HG02938 (cell line): ENCODE measurements at regions not wholly inside any gene's neighbourhood (a gene's known extent, or its start where the extent isn't known, plus 50 kb on each side); places are given as distances from the start of the nearest gene placed in this dataset.

Experiments
- ATAC-seq: cut with Tn5 transposase; IDR thresholded peaks from one replicate; pipeline ENCODE4 v1.9.1; 2021; ENCODE audit warnings: mild to moderate bottlenecking, moderate library complexity; ENCODE audit not compliant: unreplicated experiment

GRCh38 chr5:161235569-161235968 lies 311.0 kb downstream of the GABRB2 start:
- ATAC-seq: no peak

GRCh38 chr5:161233553-161233952 lies 313.0 kb downstream of the GABRB2 start:
- no peak for ATAC-seq

GRCh38 chr5:161230221-161230620 lies 316.3 kb downstream of the GABRB2 start:
- no peak for ATAC-seq

- no peak for ATAC-seq
Observed at GRCh38 chr5:161219816-161220215, 326.7 kb downstream of the GABRB2 start.

DNA sequence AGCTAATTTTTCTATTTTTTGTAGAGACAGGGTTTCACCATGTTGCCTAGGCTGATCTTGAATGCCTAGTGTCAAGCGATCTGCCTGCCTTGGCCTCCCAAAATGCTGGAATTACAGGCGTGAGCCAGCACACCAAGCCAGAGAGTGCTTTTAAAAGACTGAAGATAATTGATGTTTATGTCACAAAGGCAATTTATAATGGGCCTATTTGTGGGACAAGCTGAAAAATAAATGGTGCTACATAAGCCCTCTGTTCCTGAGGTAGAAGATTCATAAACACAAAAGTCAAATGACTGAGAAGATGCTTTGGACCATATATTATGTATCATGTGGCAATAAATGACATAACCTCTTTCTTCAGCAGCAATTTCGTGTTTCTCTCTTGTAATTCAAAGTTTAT lies 329.6 kb downstream of the GABRB2 start:
- no peak for ATAC-seq

DNA sequence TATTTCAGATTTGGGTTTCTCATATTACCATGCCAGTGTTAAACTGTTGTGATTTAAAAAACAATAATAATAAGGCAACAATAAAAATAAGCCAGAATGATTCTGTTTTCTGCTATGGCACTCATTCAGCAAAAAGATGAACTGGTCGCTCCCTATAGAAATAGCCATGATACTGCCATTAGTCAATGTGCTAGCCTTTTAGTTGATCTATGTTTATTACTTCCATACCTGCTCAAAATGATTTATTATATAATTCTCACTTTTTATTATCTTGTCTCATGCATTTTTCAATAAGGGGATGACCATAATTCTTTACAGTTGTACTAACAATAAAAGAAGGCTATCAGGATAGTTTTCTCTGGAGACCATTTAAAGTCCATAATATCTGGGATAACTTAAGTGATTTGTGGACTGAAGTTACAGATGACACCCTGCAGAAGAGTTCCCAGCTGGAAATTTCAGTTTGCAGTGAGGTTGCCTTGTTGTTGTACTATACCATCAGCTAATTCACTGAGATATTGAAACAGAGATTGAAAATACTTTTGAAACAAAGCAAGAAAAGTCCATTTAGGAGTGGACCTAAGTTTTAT lies 334.3 kb downstream of the GABRB2 start:
- ATAC-seq: no peak

DNA sequence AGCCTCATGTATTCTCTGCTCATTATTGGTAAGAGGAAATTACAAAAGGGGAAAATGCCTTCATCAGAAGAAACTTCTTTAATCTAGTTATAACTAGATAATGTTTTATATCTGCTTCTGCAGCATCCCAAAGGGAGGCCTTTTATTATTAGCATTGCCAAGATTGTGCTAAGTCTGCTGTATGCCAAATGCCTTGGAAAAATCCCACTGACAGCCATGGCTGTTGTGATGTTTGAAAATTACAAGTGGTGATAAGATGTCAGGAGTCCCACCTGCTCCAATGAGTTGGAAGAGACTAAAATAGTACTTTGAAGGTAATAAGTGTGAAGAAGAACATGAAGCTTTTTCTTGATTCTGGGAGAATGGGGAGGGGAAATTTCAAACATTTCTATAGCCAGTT lies 345.0 kb downstream of the GABRB2 start:
- no peak for ATAC-seq

- ATAC-seq: no peak
Observed at GRCh38 chr5:161190778-161191177, 338.8 kb upstream of the ATP10B start.

- ATAC-seq: no peak
Observed at GRCh38 chr5:161190086-161190485, 338.1 kb upstream of the ATP10B start.

- no peak for ATAC-seq
Observed at GRCh38 chr5:161189452-161189851, 337.4 kb upstream of the ATP10B start.

DNA sequence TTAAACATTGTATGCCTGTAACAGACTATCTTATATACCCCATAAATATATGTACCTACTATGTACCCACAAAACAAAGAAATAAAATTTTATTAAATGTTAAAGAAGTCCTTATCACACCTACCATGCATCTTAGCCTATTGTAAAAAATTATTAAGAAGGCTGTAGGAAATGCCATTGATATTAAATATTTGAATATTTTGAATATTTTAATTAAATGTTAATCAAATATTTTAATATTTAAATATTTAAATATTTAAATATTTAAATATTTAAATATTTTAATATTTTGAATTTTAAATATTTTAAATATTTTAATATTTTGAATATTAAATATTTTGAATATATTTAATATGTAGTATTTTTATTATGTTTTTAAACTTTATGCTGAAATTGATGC lies 331.5 kb upstream of the ATP10B start:
- ATAC-seq: no peak

GRCh38 chr5:161176221-161176620 lies 324.2 kb upstream of the ATP10B start:
- no peak for ATAC-seq

DNA sequence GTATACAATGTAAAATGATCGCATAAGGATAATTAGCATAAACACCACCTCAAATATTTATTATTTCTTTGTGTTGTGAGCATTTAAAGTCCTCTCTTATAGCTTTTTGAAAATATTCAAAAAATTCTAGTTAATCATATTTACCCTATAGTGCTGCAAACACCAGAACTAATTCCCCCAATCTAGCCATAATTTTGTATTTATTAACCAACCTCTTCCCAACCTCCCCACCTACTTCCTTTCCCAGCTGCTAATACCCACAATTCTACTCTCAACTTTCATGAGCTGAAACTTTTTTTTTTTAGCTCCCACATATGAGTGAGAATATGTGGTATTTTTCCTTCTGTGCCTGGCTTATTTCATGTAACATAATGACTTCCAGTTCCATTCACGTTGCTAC lies 317.8 kb upstream of the ATP10B start:
- no peak for ATAC-seq

DNA sequence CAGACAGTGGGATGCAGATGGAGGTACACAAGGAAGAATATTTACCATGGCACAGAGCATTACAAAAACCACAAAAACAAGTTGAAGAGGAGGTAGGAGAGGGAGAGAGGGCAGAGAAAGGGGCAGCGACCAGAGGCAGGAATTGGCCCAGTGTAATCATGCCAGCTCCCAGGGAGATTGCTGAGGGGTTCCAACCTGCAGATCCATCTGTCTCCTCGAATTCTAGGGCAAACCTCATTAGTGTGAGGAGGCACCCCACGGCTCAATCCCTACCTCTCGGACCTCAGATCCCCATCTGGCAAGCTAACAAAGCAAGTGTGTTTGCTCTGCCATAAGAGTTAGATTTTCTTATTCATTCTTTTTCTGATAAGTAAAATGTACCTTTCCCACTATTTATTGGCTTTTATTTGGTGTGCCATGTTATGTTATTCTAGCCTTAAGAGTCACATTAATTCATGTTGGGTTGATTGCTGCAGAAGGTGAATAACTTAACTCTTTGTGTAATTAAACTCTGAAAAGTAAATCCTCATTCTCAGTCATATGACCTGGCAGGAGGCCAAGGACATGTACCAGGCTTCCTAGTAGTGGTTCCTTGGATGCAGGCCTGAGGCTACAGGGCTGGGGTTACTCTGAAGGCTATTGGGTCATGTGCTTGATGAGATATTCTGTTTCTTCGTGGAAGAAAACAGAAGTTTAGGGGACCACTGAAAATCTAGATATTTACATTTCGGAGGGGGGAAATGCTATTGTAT lies 315.2 kb upstream of the ATP10B start:
- ATAC-seq: no peak

- no peak for ATAC-seq
Observed at GRCh38 chr5:161165998-161166660, 314.1 kb upstream of the ATP10B start.

GRCh38 chr5:161157925-161158324 lies 305.9 kb upstream of the ATP10B start:
- no peak for ATAC-seq

- ATAC-seq: no peak
Observed at GRCh38 chr5:161155451-161155850, 303.4 kb upstream of the ATP10B start.

DNA sequence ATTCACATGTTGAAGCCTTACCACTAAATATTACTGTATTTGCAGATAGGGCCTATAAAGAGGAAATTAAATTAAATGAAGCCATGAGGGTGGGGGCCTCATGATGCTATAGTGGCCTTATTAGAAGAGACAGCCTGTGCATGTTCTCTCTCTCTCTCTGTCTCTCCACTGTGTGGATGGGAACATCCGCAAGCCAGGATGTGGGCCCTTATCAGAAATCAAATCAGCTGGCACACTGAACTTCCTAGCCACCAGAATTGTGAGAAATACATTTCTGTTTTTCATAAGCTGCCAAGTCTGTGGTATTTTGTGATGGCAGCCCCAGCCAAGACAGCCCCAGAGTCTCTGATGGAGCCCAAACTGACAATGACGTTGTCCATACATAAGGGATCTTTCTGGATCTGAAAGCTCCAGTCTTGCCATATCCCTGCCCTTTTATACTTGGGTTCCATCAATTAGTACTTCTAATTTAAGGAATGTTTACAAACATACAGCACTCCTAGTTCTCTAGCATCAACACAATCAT lies 300.5 kb upstream of the ATP10B start:
- no peak for ATAC-seq

GRCh38 chr5:161150441-161150988 lies 298.5 kb upstream of the ATP10B start:
- ATAC-seq: no peak

- ATAC-seq: no peak
Observed at GRCh38 chr5:161149078-161149477, 297.1 kb upstream of the ATP10B start.

DNA sequence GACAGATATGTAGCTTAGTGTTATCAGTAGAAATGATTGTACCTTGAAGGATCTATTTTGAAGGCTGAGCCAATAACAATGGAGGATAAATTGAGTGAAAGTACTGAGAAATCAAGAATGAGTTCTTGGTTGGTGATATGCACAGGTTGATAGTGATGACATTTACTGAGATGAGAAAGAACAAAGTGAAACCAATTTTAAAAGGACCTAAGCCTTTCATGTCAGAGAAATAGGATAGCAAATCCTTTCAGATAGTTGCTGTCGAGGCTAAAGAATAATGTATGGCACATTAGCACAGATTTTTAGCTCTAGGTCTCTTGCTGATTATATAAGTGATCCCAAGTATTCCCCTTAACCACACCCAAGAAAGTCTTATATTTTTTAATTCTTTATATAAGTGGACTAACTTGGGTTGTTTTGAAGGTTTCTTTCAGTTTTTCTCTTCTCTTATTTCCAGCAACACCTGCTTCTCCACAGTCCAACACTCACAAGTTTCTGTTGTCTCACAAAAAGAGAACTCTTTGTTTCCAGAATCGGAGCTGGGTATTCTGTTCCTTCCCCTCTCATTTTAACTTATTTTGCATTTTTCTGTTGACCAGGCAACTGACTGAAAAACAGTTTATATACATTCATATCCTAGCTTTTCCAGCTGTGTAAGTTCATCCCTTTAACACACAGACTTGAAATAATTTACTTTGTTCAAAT lies 286.9 kb upstream of the ATP10B start:
- no peak for ATAC-seq
